Transverse colon (tissue), 4 donors: ENCODE measurements at regions not wholly inside any gene's neighbourhood (a gene's known extent, or its start where the extent isn't known, plus 50 kb on each side); places are given as distances from the start of the nearest gene placed in this dataset.
A peak's percentile ranks its signal among the peaks of the same experiment; 100 is the strongest.

ENCODE experiments used
- DNase-seq: peaks from one replicate; pipeline ENCODE4 v3.0.0-alpha.2; 2019
- H3K27ac ChIP-seq, 4 donors: fragments of 200-600 bp; sonication (generic); 2 replicates each; pipeline ENCODE4 v1.5.1; 2016 to 2018; ENCODE audit warnings: inconsistent platforms in 4 of 4
- H3K27me3 ChIP-seq: fragments of 200-600 bp; sonication (generic); 2 replicates; pipeline ENCODE4 v1.5.1; 2017; ENCODE audit warnings: inconsistent platforms
- H3K36me3 ChIP-seq, 4 donors: fragments of 200-600 bp; sonication (generic); 2 replicates each; pipeline ENCODE4 v1.5.1; 2017 to 2019; ENCODE audit warnings: inconsistent platforms in 4 of 4
- H3K4me1 ChIP-seq, 4 donors: fragments of 200-600 bp; sonication (generic); 2 replicates each; pipeline ENCODE4 v1.5.1; 2017 to 2020; ENCODE audit warnings: inconsistent platforms in 4 of 4
- H3K4me3 ChIP-seq, 4 donors: fragments of 200-600 bp; sonication (generic); 1 replicate in 1 of 4; 2 replicates in 3 of 4; pipeline versions ENCODE4 v1.5.1 to v1.6.1; 2017 to 2019; ENCODE audit warnings: inconsistent platforms in 4 of 4
- H3K9me3 ChIP-seq, 2 donors: fragments of 200-600 bp; sonication (generic); 2 replicates each; pipeline ENCODE4 v1.5.1; 2017 to 2019; ENCODE audit warnings: inconsistent platforms in 2 of 2
- EP300 ChIP-seq: sonication (generic); formaldehyde crosslinking; IDR thresholded peaks from one replicate; pipeline ENCODE4 v1.6.1; 2017; ENCODE audit warnings: antibody characterized with exemption, low read depth
- POLR2A ChIP-seq: fragments of 450-650 bp; IDR thresholded peaks from one replicate; pipeline ENCODE4 v1.6.1; 2016; ENCODE audit warnings: antibody characterized with exemption, mild to moderate bottlenecking, moderate library complexity
- POLR2AphosphoS5 ChIP-seq, 3 donors: sonication (generic); formaldehyde crosslinking; IDR thresholded peaks; one replicate each; pipeline ENCODE4 v1.6.1; 2016; ENCODE audit warnings: antibody characterized with exemption in 3 of 3
- WGBS, 2 donors: methylation state at CpG; one replicate each; pipeline ENCODE4 v1.1.5; 2018; ENCODE audit warnings: low coverage in 1 of 2; 5-methylcytosine and 5-hydroxymethylcytosine counted together
- in situ Hi-C, 4 donors: fragments of 200-750 bp; cut with MboI; loops; one replicate each; pipeline versions ENCODE4 v1.15.0 to v1.15.1; 2017; ENCODE audit warnings: low sequenced_read_pairs in 3 of 4, low pct_ligation_motif_present in 1 of 4, low pct_unique_long_range_greater_than_20kb in 1 of 4
- intact Hi-C: fragments of 100-400 bp; cut with DNase I; formaldehyde crosslinking; loops from one replicate; pipeline ENCODE4 v1.15.1; 2023; ENCODE audit warnings: low total_unique reads
- TF ChIP-seq, protein P1 (sequence below), 5 experiments: fragments of 200-600 bp in 3 of 5; fragments of 450-650 bp in 2 of 5; sonication (generic) in 3 of 5; IDR thresholded peaks; 1 replicate in 2 of 5; 2 replicates in 3 of 5; pipeline ENCODE4 v1.5.1; 2016 to 2017; ENCODE audit warnings: antibody characterized with exemption in 5 of 5, inconsistent platforms in 3 of 5, mild to moderate bottlenecking in 2 of 5, moderate library complexity in 1 of 5

DNA sequence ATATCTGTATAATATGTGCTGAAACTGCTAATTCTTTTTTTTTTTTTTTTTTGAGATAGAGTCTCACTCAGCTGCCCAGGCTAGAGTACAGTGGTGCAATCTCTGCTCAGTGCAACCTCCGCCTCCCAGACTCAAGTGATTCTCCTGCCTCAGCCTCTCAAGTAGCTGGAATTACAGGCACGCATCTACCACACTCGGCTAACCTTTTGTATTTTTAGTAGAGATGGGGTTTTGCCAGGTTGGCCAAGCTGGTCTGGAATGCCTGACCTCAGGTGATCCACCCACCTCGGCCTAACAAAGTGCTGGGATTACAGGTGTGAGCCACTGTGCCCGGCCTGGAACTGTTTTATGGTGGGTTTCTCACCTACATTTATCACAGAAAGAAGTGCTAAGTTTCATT lies 307.8 kb upstream of the STT3B start:
- no peak overlapping the region for H3K27ac ChIP-seq
- 96 to 100% methylated on average over 3 to 5 of the region's 5 CpGs for WGBS, 2 donors
- no peak for DNase-seq
- H3K36me3 ChIP-seq, result no peaks in the 10 kb centered on the region
- H3K4me1 ChIP-seq, result peaks cover 0 to 8% (median 0%) of the 10 kb centered on the region in 4 donors
- in situ Hi-C loops (no loop called here), intact Hi-C loops (no loop called here)
- H3K27me3 ChIP-seq, result no peaks in the 10 kb centered on the region
- no peak overlapping the region for H3K4me3 ChIP-seq
- H3K9me3 ChIP-seq, result no peaks in the 10 kb centered on the region
- TF ChIP-seq EP300, result no peak
- TF ChIP-seq, protein P1, sequence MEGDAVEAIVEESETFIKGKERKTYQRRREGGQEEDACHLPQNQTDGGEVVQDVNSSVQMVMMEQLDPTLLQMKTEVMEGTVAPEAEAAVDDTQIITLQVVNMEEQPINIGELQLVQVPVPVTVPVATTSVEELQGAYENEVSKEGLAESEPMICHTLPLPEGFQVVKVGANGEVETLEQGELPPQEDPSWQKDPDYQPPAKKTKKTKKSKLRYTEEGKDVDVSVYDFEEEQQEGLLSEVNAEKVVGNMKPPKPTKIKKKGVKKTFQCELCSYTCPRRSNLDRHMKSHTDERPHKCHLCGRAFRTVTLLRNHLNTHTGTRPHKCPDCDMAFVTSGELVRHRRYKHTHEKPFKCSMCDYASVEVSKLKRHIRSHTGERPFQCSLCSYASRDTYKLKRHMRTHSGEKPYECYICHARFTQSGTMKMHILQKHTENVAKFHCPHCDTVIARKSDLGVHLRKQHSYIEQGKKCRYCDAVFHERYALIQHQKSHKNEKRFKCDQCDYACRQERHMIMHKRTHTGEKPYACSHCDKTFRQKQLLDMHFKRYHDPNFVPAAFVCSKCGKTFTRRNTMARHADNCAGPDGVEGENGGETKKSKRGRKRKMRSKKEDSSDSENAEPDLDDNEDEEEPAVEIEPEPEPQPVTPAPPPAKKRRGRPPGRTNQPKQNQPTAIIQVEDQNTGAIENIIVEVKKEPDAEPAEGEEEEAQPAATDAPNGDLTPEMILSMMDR (IDR thresholded peaks at IDR 0.05), result no peak
- no peak for TF ChIP-seq POLR2AphosphoS5 (IDR thresholded peaks at IDR 0.05)
- TF ChIP-seq POLR2A, result no peak

GRCh38 chr3:31225923-31226322 lies 306.8 kb upstream of the STT3B start:
- peaks cover 0 to 8% (median 0%) of the 10 kb centered on the region in 4 donors for H3K4me1 ChIP-seq
- no peaks in the 10 kb centered on the region for H3K9me3 ChIP-seq
- DNase-seq, result no peak
- no peak overlapping the region for H3K27ac ChIP-seq
- in situ Hi-C loops, result no loop called here
- H3K4me3 ChIP-seq, result no peak overlapping the region
- intact Hi-C loops, result no loop called here
- TF ChIP-seq POLR2AphosphoS5 (IDR thresholded peaks at IDR 0.05), result no peak
- TF ChIP-seq POLR2A, result no peak
- TF ChIP-seq EP300, result no peak
- TF ChIP-seq, protein P1 (IDR thresholded peaks at IDR 0.05), result no peak
- no peaks in the 10 kb centered on the region for H3K36me3 ChIP-seq
- WGBS, 2 donors, result 80 to 94% methylated on average over 3 of the region's 3 CpGs
- H3K27me3 ChIP-seq, result no peaks in the 10 kb centered on the region

GRCh38 chr3:31226346-31226745 lies 306.4 kb upstream of the STT3B start:
- DNase-seq, result peak; percentile 17
- no peaks in the 10 kb centered on the region for H3K36me3 ChIP-seq
- H3K27ac ChIP-seq, result peak overlapping the region in 1 of 4 donors; percentile 19
- H3K4me3 ChIP-seq, result no peak overlapping the region
- peaks cover 0 to 8% (median 0%) of the 10 kb centered on the region in 4 donors for H3K4me1 ChIP-seq
- intact Hi-C loops (no loop called here), in situ Hi-C loops (no loop called here)
- no peaks in the 10 kb centered on the region for H3K27me3 ChIP-seq
- no peaks in the 10 kb centered on the region for H3K9me3 ChIP-seq
- TF ChIP-seq, protein P1 (IDR thresholded peaks at IDR 0.05), result no peak
- TF ChIP-seq POLR2A, result no peak
- 59 to 73% methylated on average over 3 of the region's 3 CpGs for WGBS, 2 donors

DNA sequence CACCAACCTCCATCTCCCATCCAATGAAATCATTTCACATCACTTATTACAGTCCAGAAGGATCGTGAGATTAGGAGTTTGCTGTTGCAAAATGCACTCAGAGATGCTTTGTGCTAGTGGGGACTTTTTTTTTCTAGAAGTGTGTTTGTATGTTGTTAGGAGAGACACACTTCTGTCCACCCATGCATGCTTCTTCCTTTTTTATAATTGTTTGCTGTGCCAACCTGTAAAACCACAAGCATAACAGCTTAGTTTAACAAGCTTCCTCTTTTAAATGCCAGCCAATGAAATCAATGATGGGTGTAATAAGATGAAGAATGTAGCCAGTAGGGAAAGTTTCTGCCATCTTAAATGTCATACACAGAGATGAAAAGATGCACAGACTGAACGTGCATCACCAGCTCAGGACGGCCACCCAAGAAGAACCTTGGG lies 305.6 kb upstream of the STT3B start:
- Histone ChIP-seq H3K4me3 (no peak overlapping the region), H3K36me3 (no peaks in the 10 kb centered on the region), H3K27me3 (no peaks in the 10 kb centered on the region), H3K4me1 (peaks cover 0 to 8% (median 0%) of the 10 kb centered on the region in 4 donors), H3K9me3 (no peaks in the 10 kb centered on the region), H3K27ac (peak overlapping the region in 1 of 4 donors; percentile 19)
- no peak for DNase-seq
- intact Hi-C loops, result no loop called here
- in situ Hi-C loops, result no loop called here
- 20 to 25% methylated on average over 1 to 3 of the region's 3 CpGs for WGBS, 2 donors
- TF ChIP-seq POLR2AphosphoS5 (IDR thresholded peaks at IDR 0.05), result no peak
- TF ChIP-seq, protein P1 (IDR thresholded peaks at IDR 0.05), result no peak
